ENCODE measurements at regions not wholly inside any gene's neighbourhood (a gene's known extent, or its start where the extent isn't known, plus 50 kb on each side); places are given as distances from the start of the nearest gene placed in this dataset.

GRCh38 chr9:99660191-99660636 lies 161.5 kb upstream of the NR4A3 start:
- no peak for TF ChIP-seq CTCF (IDR thresholded peaks at IDR 0.05)
- no peak for TF ChIP-seq POLR2A (IDR thresholded peaks at IDR 0.05)

All from vagina (tissue), 2 donors.